NCI-H524 (cell line): ENCODE measurements at regions not wholly inside any gene's neighbourhood (a gene's known extent, or its start where the extent isn't known, plus 50 kb on each side); places are given as distances from the start of the nearest gene placed in this dataset.

ENCODE experiments used
- DNase-seq, 2 experiments: peaks; one replicate each; lab custom pipeline; 2025; lab: John Stamatoyannopoulos, UW

DNA sequence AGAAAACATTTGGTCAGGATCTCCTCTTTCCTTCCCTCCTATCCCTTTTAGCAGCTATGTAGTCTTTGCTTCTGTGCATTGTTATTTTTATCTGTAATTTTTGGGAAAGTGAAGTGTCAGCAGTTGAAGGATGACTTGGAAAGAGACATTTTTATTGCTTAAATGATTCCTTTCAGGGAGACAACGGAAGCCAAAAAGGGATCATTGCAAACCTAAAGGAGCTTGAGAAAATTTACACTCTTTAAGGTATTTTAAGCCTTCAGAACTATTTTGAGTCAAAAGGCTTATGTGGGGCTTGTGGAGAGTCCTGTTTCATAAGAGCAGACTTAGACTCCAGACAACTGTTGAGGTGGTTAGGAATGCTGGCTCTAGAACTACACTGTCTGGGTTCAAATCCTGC is 281.6 kb downstream of the KIF4B start:
- DNase-seq = no peak

- DNase-seq = no peak
Measured at GRCh38 chr5:155299386-155300005, 285.9 kb downstream of the KIF4B start.

DNA sequence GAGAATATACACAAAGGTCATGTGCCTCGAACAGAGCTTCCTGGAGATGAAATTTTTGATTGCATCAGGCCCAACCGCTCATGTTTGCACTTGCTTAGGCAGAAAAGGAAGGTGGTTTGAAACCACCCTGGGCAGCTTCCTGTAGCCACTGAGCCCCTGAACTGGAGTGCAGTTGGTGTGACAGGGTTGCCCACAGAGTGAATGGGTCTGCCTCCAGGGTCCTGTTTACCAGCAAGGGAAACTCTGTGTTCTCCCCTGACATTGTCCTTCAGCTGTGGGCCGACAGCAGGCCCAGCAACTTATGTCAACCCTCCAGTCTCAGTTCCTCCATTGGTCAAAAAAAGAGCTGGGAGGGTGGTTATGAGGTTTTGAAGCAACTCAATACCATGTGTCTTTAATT is 289.6 kb downstream of the KIF4B start:
- DNase-seq = no peak

- DNase-seq = peak in 1 of 2 experiments; percentile 17
Measured at GRCh38 chr5:155307229-155307628, 293.7 kb downstream of the KIF4B start.

GRCh38 chr5:155308289-155308688 is 294.7 kb downstream of the KIF4B start:
- DNase-seq = no peak

DNA sequence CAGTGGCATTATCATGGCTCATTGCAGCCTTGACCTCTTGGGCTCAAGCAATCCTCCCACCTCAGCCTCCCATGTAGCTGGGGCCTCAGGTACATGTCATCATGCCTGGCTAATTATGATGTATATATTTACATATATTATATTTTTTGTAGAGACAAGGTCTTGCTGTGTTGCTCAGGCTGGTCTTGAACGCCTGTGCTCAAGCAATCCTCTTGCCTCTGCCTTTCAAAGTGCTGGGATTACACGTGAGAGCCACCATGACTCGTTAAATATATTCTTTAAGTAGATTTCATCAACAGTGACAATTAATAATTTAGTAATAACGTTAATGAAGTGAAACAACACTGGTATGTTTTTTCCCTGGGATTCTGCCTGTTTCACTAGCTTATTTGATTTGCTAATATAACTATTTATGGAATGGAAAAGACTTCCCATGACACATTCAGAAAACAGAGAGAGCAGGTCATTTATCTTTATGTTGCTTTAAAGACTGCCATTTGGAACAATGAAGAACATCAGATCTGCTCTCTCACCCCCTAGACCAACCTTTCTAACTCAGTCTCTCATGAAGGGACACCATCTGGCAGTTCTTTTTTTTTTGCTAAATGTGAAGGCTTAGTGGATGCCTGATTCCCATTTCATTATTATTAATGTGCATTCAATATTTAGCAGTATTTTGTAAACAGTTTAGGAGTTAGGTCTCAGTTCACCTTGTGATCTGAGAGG is 295.6 kb downstream of the KIF4B start:
- peak in 1 of 2 experiments; percentile 45 for DNase-seq

DNA sequence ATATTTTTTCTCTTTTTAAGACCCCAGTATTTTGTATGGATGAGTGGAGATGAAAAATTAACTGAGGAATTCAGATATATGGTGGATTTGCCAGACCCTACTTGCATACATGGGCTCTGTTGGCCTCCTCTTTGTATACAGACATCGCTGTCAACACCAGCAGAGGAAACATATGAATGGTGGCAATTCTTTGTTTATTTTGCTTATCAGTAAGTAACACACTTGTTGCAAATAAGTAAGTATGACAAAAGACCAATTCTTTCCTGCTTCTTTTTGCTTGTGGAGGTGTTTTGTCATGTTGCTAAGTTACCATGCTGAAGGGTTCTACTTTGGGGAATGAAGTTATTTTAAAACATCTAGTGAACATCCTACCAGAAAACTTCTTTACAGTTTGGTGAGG is 298.2 kb downstream of the KIF4B start:
- DNase-seq = no peak

- no peak for DNase-seq
Measured at GRCh38 chr5:155313518-155313917, 300.0 kb downstream of the KIF4B start.

DNA sequence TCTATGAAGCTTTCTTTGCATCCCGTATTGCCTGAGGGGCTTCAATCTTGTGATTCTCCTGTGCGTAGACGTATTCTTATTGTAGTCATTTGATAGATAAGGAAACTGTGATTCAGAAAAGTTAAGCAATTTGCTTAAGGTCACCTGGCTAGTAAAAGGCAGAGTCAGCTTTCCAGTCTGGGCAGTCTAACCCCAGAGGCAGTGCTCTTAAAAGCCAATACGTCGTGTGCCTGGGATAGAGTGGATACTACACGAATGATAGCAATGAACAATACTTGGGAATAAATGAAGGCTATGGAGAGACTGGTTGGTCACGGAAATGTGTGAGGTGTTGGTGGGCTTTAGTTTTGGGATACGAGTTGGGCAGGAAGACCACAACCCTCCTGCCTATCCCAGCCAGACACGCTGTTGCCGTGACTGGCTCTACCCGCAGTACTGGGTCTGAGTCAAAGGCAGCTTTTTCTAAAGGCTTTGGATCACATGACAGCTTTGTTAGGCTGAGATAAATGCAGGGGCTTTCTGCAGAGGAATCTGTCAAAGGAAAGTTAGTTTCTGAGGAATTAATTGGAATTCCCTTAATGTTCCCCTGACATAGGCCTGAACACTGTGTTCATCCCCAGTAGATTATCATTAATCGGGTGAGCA is 302.6 kb downstream of the KIF4B start:
- DNase-seq = no peak

DNA sequence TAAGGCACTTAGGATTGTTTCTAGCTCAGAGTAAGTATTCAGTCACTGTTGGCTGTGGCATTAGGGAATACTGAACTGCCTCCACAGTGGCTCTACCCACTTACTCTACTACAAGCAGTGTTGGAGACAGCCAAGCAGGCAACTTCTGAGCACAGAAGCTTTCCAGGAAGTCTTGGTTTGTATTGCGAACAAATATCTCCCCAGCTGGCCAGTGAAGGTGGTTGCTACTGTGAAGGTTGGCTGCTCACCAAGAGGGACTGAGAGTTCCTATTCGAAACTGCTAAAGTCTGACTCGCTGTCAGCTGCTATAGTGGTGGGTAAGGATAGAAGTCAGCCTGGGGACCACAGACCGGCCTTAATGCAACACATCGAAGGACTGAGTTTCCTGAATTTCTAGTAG is 319.1 kb downstream of the KIF4B start:
- no peak for DNase-seq

- DNase-seq = no peak
Measured at GRCh38 chr5:155342956-155343355, 329.4 kb downstream of the KIF4B start.

- DNase-seq = no peak
Measured at GRCh38 chr5:155343468-155343867, 329.9 kb downstream of the KIF4B start.

- DNase-seq = no peak
Measured at GRCh38 chr5:155353231-155353630, 339.7 kb downstream of the KIF4B start.

- DNase-seq = no peak
Measured at GRCh38 chr5:155366096-155366495, 352.5 kb downstream of the KIF4B start.

GRCh38 chr5:155367841-155368240 is 354.3 kb downstream of the KIF4B start:
- DNase-seq = no peak

GRCh38 chr5:155368490-155368889 is 354.9 kb downstream of the KIF4B start:
- DNase-seq = no peak

DNA sequence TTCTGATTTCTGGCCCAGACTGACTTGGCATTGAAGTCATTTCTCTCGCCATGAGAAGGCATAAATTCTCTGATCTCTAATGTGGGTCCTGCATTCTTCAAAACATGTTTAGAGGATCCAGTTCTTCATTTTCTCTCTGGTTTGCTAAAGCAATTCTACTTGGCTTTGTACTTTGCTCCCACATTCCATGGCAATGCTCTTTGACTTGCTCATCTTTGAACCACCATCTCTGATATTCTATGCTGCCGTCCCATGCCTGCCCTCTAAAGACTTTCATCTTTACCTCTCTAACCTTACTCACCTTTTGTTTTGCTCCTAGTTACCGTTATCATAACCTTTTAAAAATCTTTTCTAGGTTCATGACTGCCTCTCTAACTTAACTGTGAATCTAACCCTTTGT is 366.9 kb downstream of the KIF4B start:
- DNase-seq = no peak

DNA sequence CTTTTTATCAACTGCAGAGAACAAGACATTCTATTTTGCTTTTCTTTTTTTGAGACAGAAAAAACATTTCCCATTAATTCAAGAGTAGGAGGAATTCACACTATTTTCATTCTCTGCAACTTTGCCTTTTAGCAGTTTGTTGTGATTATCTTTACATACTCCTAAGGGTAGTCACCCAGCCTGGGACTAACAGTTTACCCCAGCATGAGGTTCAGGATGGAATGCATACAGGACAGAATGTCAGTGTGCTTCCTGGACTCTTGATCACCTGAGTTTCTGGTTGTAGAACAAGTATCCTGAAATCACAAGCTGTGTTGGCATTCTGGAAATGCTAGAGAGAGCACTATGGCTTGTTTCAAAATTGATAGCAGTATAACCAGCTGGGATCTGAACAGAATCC is 368.1 kb downstream of the KIF4B start:
- no peak for DNase-seq

GRCh38 chr5:155389498-155389897 is 375.9 kb downstream of the KIF4B start:
- DNase-seq = no peak

DNA sequence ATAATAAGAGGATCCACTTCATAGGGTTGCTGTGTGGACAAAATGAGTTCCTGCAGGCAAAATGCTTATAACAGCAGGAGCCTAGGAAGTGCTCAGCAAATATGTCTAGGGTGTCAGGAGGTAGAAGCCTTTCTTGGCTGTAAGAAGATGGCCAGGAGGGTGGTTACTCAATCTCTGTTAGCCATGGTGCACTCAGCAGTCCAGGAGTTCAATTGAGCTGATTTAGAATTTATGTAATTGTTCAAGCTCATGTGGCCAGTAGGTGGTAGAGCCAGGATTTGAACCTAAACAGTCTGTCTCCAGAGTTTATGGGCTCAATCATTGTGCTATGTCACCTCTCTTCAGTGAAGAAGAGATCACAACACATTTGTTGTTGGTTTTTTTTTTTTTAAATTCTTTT is 381.2 kb downstream of the KIF4B start:
- no peak for DNase-seq

DNA sequence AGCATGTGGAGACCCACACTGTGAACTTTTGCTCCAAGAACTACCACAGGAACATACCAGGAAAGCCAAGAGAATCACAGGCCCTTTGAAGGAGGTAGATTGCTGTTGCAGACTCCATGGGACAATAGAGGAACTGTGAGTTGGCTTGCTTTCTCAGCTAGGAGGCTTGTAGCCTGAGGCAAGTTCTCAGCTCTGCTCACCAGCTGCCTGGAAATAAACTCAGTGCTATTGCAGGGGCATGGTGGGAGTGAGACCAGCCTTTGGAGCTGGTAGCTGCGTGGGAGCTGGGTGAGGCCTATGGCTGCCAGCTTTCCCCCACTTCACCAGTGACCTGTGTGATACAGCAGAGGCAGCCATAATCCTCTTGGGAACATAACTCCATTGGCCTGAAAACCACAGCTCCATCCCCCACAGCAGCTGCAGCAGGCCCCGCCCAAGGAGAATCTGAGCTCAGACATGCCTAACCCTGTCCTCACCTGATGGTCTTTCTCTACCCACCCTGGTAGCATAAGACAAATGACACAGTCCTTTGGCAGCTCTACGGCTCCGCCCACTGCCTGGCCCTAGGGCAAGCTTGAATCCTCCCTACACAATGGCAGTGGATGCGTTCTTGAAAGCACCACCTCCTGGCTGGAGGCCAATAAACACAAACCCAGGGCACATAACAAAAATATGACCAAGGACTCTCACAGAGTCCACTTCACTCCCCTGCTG is 389.5 kb downstream of the KIF4B start:
- DNase-seq = no peak

- DNase-seq = no peak
Measured at GRCh38 chr5:155406815-155407214, 393.3 kb downstream of the KIF4B start.

- no peak for DNase-seq
Measured at GRCh38 chr5:155408465-155408864, 394.9 kb downstream of the KIF4B start.
